ENCODE measurements at regions not wholly inside any gene's neighbourhood (a gene's known extent, or its start where the extent isn't known, plus 50 kb on each side); places are given as distances from the start of the nearest gene placed in this dataset.

DNA sequence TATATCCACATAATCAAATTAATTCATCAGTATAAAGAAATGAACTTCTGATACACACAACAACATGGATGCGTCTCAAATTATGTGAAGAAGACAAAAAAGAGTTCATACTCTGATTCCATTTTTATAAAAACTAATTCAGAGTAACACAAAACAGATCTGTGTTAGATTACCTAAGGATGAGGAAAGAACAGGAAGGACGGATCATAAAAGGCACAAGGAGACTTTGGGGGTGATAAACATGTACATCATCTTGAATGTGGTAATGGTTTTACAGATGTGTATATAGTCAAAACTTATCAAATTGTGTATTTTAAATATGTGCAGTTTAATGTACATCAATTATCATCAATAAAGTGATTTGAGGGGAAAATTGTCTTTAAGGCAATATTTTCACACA is 59.9 kb upstream of the DOCK9 start:
- Mint-ChIP-seq H3K9me3 (ENCODE audit: low read depth, unreplicated experiment) (no peaks in the 10 kb centered on the region), H3K4me3 (ENCODE audit: low read depth, unreplicated experiment) (no peak overlapping the region), H3K27ac (ENCODE audit: unreplicated experiment) (no peak overlapping the region), H3K4me1 (ENCODE audit: low read depth, unreplicated experiment) (peaks cover 7% of the 10 kb centered on the region), H3K36me3 (ENCODE audit: insufficient read depth, unreplicated experiment) (no peaks in the 10 kb centered on the region), H3K27me3 (ENCODE audit: unreplicated experiment) (no peaks in the 10 kb centered on the region)
- intact Hi-C loops (cut with micrococcal nuclease; ENCODE audit: unreplicated experiment) = loop anchor here (10.0 kb wide), 1 partner anchor 123 kb away; no protein-coding TSS in a partner anchor
- BruUV-seq (replicated peaks) = no TSS peak
- no peak for DNase-seq
- CTCF ChIA-PET = interaction anchor here (0.6 kb wide), 1 partner anchor 23 kb away, joined by 8 read pairs; no protein-coding TSS in a partner anchor
- TF ChIP-seq, protein P1, sequence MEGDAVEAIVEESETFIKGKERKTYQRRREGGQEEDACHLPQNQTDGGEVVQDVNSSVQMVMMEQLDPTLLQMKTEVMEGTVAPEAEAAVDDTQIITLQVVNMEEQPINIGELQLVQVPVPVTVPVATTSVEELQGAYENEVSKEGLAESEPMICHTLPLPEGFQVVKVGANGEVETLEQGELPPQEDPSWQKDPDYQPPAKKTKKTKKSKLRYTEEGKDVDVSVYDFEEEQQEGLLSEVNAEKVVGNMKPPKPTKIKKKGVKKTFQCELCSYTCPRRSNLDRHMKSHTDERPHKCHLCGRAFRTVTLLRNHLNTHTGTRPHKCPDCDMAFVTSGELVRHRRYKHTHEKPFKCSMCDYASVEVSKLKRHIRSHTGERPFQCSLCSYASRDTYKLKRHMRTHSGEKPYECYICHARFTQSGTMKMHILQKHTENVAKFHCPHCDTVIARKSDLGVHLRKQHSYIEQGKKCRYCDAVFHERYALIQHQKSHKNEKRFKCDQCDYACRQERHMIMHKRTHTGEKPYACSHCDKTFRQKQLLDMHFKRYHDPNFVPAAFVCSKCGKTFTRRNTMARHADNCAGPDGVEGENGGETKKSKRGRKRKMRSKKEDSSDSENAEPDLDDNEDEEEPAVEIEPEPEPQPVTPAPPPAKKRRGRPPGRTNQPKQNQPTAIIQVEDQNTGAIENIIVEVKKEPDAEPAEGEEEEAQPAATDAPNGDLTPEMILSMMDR (IDR thresholded peaks at IDR 0.05; ENCODE audit: unreplicated experiment) = no peak

DNA sequence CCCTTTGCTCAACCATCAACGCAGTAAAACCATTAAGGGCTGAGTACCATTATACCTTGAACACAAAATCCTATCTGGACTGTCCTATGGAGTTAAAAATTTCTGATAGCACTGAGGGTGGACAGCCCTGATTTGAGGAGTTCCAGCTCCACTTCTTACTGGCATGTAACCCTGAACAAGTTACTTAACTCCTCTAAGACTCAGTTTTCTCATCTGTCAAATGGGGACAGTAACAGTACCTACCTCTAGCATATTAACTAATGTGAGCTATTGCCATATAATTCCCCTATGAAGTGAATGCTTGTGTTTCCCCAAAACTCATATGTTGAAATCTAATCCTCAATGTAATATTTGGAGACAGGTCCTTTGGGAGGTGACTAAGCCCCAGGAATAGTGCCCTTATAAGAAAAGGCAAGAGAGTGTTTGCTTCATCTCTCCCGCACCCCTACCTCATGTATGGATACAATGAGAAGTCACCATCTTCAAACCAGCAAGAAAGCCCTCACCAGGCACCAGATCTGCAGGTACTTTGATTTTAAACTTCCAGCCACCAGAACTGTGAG is 61.9 kb upstream of the DOCK9 start:
- DNase-seq = no peak
- Mint-ChIP-seq H3K4me1 (ENCODE audit: low read depth, unreplicated experiment) (no peaks in the 10 kb centered on the region), H3K36me3 (ENCODE audit: insufficient read depth, unreplicated experiment) (no peaks in the 10 kb centered on the region), H3K27me3 (ENCODE audit: unreplicated experiment) (no peaks in the 10 kb centered on the region), H3K4me3 (ENCODE audit: low read depth, unreplicated experiment) (no peak overlapping the region), H3K9me3 (ENCODE audit: low read depth, unreplicated experiment) (no peaks in the 10 kb centered on the region), H3K27ac (ENCODE audit: unreplicated experiment) (no peak overlapping the region)
- TF ChIP-seq, protein P1 (IDR thresholded peaks at IDR 0.05; ENCODE audit: unreplicated experiment) = no peak
- intact Hi-C loops (cut with micrococcal nuclease; ENCODE audit: unreplicated experiment) = loop anchor here (10.0 kb wide), 1 partner anchor 125 kb away; no protein-coding TSS in a partner anchor
- BruUV-seq (replicated peaks) = no TSS peak
- CTCF ChIA-PET = no interaction called here

DNA sequence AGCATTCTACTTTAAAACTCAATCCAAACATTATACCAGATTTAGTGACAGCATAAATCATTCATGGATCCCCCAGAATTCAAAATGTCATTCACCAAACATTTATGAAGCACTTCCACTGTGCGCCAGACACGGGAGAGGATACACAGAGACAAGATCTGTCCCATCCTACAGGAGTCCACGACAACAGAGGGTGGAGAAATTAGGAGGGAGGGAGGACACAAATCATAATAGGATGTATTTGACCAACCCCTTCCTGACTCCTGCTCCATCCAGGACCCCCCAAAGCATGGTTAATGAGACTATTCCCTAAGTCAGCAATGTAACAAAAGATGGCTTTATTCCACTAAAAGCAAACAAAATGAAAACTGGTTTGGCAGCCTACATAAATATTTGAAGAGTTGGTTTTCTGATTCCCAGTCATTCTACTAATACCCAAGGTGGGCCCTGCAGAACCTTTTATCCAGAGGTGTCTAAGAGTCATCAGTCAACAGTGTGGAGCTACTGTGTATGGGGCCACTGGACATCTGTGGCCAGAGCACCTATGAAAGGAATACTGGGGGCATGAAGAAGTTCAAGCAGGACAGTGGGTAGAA is 62.8 kb upstream of the DOCK9 start:
- BruUV-seq (replicated peaks) = no TSS peak
- Mint-ChIP-seq H3K27me3 (ENCODE audit: unreplicated experiment) (no peaks in the 10 kb centered on the region), H3K4me1 (ENCODE audit: low read depth, unreplicated experiment) (no peaks in the 10 kb centered on the region), H3K4me3 (ENCODE audit: low read depth, unreplicated experiment) (no peak overlapping the region), H3K36me3 (ENCODE audit: insufficient read depth, unreplicated experiment) (no peaks in the 10 kb centered on the region), H3K27ac (ENCODE audit: unreplicated experiment) (no peak overlapping the region), H3K9me3 (ENCODE audit: low read depth, unreplicated experiment) (no peaks in the 10 kb centered on the region)
- intact Hi-C loops (cut with micrococcal nuclease; ENCODE audit: unreplicated experiment) = no loop called here
- CTCF ChIA-PET = no interaction called here
- no peak for DNase-seq
- TF ChIP-seq, protein P1 (IDR thresholded peaks at IDR 0.05; ENCODE audit: unreplicated experiment) = no peak

DNA sequence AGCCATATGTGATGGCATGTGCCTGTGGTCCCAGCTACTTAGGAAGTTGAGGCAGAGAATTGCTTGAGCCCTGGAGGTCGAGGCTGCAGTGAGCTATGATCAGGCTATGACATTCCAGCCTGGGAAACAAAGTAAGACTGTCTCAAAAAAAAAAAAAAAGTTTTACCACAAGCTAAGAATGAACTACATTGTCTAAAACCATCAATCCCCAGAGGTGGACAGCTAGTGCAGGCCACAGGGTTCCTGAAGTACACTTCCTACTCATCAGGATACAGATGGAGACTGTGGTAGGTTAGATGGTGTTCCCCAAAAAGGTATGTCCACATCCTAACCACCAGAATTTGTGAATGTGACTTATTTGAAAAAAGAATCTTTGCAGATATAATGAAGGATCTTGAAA is 63.5 kb upstream of the DOCK9 start:
- BruUV-seq (replicated peaks) = no TSS peak
- TF ChIP-seq, protein P1 (IDR thresholded peaks at IDR 0.05; ENCODE audit: unreplicated experiment) = no peak
- Mint-ChIP-seq H3K9me3 (ENCODE audit: low read depth, unreplicated experiment) (no peaks in the 10 kb centered on the region), H3K36me3 (ENCODE audit: insufficient read depth, unreplicated experiment) (no peaks in the 10 kb centered on the region), H3K4me3 (ENCODE audit: low read depth, unreplicated experiment) (no peak overlapping the region), H3K4me1 (ENCODE audit: low read depth, unreplicated experiment) (no peaks in the 10 kb centered on the region), H3K27ac (ENCODE audit: unreplicated experiment) (no peak overlapping the region), H3K27me3 (ENCODE audit: unreplicated experiment) (no peaks in the 10 kb centered on the region)
- no peak for DNase-seq
- CTCF ChIA-PET = no interaction called here
- intact Hi-C loops (cut with micrococcal nuclease; ENCODE audit: unreplicated experiment) = no loop called here

Data from Calu3 (cell line).